GM12878 (cell line): ENCODE measurements at regions not wholly inside any gene's neighbourhood (a gene's known extent, or its start where the extent isn't known, plus 50 kb on each side); places are given as distances from the start of the nearest gene placed in this dataset.

ENCODE experiments used
- ATAC-seq: fragments of 200-7000 bp; cut with Tn5 transposase; 3 replicates; pipeline ENCODE4 v1.9.1; 2020; ENCODE audit warnings: mild to moderate bottlenecking, moderate library complexity
- BruUV-seq: library from RNA; stranded (reverse); fragments of 400-500 nt; replicated peaks from 2 replicates; lab custom pipeline; 2021; lab: Mats Ljungman, UMichigan
- CTCF ChIA-PET: fragments of 300-600 bp; sonication (Branson Sonifier 250); formaldehyde crosslinking; extraction: SDS; loops from one replicate; lab custom pipeline; 2021; ENCODE audit warnings: inconsistent platforms; lab: Yijun Ruan, JAX
- POLR2A ChIA-PET: fragments of 350-600 bp; formaldehyde crosslinking; extraction: SDS; loops from one replicate; lab custom pipeline; 2021; ENCODE audit warnings: inconsistent platforms; lab: Charles Lee
- RAD21 ChIA-PET: fragments of 300-600 bp; sonication (Branson Sonifier 250); formaldehyde crosslinking; loops from one replicate; lab custom pipeline; 2023; ENCODE audit warnings: antibody characterized with exemption; ENCODE audit not compliant: unreplicated experiment; lab: Charles Lee
- SMC1A ChIA-PET: fragments of 300-600 bp; sonication (Branson Sonifier 250); formaldehyde crosslinking; loops from one replicate; lab custom pipeline; 2023; ENCODE audit not compliant: unreplicated experiment, uncharacterized antibody; lab: Charles Lee
- DNase-seq: peaks from one replicate; pipeline ENCODE4 v3.0.0-alpha.2; 2011; ENCODE audit warnings: low read depth, low spot score
- FAIRE-seq: peaks from 3 replicates; lab custom pipeline; 2011; peaks lifted over from hg19 to GRCh38; lab: Jason Lieb, UNC
- H2AFZ ChIP-seq: 2 replicates; pipeline ENCODE4 v1.6.0; 2011; ENCODE audit warnings: low read depth, low read length, control low read depth; ENCODE audit not compliant: control insufficient read depth
- H3K27ac ChIP-seq: 2 replicates; pipeline ENCODE4 v1.5.1; 2011; ENCODE audit warnings: control low read depth; ENCODE audit not compliant: control insufficient read depth, insufficient read depth
- H3K27me3 ChIP-seq, 2 experiments: replicated peaks in 1 of 2; 2 replicates each; pipeline versions ENCODE4 v1.6.0 to v1.6.1; 2011; ENCODE audit warnings: low read length in 1 of 2; ENCODE audit not compliant: control insufficient read depth in 2 of 2, insufficient read depth in 2 of 2
- H3K36me3 ChIP-seq, 2 experiments: 2 replicates each; pipeline ENCODE4 v1.5.1; 2011; ENCODE audit warnings: low read length in 1 of 2; ENCODE audit not compliant: control insufficient read depth in 2 of 2, insufficient read depth in 2 of 2
- H3K4me1 ChIP-seq: 2 replicates; pipeline ENCODE4 v1.6.1; 2011; ENCODE audit warnings: mild to moderate bottlenecking, low read length, moderate library complexity, mixed read lengths; ENCODE audit not compliant: control insufficient read depth, insufficient read depth
- H3K4me2 ChIP-seq: 2 replicates; pipeline ENCODE4 v1.6.0; 2011; ENCODE audit warnings: control low read depth; ENCODE audit not compliant: control insufficient read depth, insufficient read depth
- H3K4me3 ChIP-seq: fragments of 200-600 bp; sonication (generic); 2 replicates; pipeline ENCODE4 v1.5.1; 2016
- H3K79me2 ChIP-seq: 2 replicates; pipeline ENCODE4 v1.6.0; 2011; ENCODE audit warnings: low read length; ENCODE audit not compliant: control insufficient read depth, insufficient read depth
- H3K9ac ChIP-seq: 2 replicates; pipeline ENCODE4 v1.8.0; 2011; ENCODE audit warnings: low read length, control low read depth, mixed read lengths; ENCODE audit not compliant: control insufficient read depth, insufficient read depth
- H3K9me3 ChIP-seq: replicated peaks from 3 replicates; pipeline ENCODE4 v1.5.1; 2011; ENCODE audit warnings: mild to moderate bottlenecking, low read length; ENCODE audit not compliant: control insufficient read depth, insufficient read depth
- H4K20me1 ChIP-seq: 2 replicates; pipeline ENCODE4 v1.6.0; 2011; ENCODE audit not compliant: control insufficient read depth, insufficient read depth
- CEBPZ ChIP-seq: fragments of 150-350 bp; IDR thresholded peaks from 2 replicates; pipeline ENCODE4 v1.6.1; 2016; ENCODE audit warnings: low read depth, low read length
- KAT2A ChIP-seq: conservative IDR thresholded peaks from 2 replicates; pipeline ENCODE4 v1.6.1; 2011; ENCODE audit warnings: low read depth, low read length; ENCODE audit not compliant: control insufficient read depth
- MTA3 ChIP-seq: IDR thresholded peaks from 2 replicates; pipeline ENCODE4 v1.6.1; 2012; ENCODE audit warnings: low read length, inconsistent platforms, borderline replicate concordance
- POLR2AphosphoS5 ChIP-seq: IDR thresholded peaks from 2 replicates; pipeline ENCODE4 v1.6.1; 2011; ENCODE audit warnings: mild to moderate bottlenecking, low read length, inconsistent platforms
- POU2F2 ChIP-seq: IDR thresholded peaks from 3 replicates; pipeline ENCODE4 v1.6.1; 2011; ENCODE audit warnings: low read depth, mild to moderate bottlenecking, low read length, borderline replicate concordance
- RCOR1 ChIP-seq: conservative IDR thresholded peaks from 2 replicates; pipeline ENCODE4 v1.6.1; 2012; ENCODE audit warnings: low read depth, low read length, improper control_type of control experiment
- SMAD5 ChIP-seq: IDR thresholded peaks from 2 replicates; pipeline ENCODE4 v1.6.1; 2016; ENCODE audit warnings: antibody characterized with exemption, low read depth
- SMARCA5 ChIP-seq: fragments of 450-650 bp; IDR thresholded peaks from 2 replicates; pipeline ENCODE4 v1.6.1; 2017; ENCODE audit warnings: mild to moderate bottlenecking
- SMC3 ChIP-seq: IDR thresholded peaks from 2 replicates; pipeline ENCODE4 v1.6.1; 2011; ENCODE audit warnings: low read length, improper control_type of control experiment, borderline replicate concordance
- TARDBP ChIP-seq: IDR thresholded peaks from 2 replicates; pipeline ENCODE4 v1.6.1; 2016; ENCODE audit warnings: borderline replicate concordance
- WGBS: methylation state at CpG from one replicate; pipeline ENCODE4 v1.1.6; 2016; ENCODE audit warnings: low lambda C conversion rate; ENCODE audit not compliant: insufficient replicate concordance, insufficient coverage; ENCODE audit errors: missing lambda C conversion rate; 5-methylcytosine and 5-hydroxymethylcytosine counted together
- in situ Hi-C: fragments of 300-500 bp; cut with MboI; formaldehyde crosslinking; loops from 9 replicates; pipeline ENCODE4 v1.14.3; 2018; ENCODE audit warnings: mixed read lengths
- intact Hi-C: fragments of 100-400 bp; cut with micrococcal nuclease; formaldehyde crosslinking; loops from one replicate; pipeline ENCODE4 v1.14.2; 2022; ENCODE audit not compliant: unreplicated experiment
- TF ChIP-seq, protein P1 (sequence below): fragments of 450-650 bp; formaldehyde crosslinking; IDR thresholded peaks from 2 replicates; pipeline ENCODE4 v1.5.0; 2022; ENCODE audit warnings: mild to moderate bottlenecking, missing genetic modification characterization

DNA sequence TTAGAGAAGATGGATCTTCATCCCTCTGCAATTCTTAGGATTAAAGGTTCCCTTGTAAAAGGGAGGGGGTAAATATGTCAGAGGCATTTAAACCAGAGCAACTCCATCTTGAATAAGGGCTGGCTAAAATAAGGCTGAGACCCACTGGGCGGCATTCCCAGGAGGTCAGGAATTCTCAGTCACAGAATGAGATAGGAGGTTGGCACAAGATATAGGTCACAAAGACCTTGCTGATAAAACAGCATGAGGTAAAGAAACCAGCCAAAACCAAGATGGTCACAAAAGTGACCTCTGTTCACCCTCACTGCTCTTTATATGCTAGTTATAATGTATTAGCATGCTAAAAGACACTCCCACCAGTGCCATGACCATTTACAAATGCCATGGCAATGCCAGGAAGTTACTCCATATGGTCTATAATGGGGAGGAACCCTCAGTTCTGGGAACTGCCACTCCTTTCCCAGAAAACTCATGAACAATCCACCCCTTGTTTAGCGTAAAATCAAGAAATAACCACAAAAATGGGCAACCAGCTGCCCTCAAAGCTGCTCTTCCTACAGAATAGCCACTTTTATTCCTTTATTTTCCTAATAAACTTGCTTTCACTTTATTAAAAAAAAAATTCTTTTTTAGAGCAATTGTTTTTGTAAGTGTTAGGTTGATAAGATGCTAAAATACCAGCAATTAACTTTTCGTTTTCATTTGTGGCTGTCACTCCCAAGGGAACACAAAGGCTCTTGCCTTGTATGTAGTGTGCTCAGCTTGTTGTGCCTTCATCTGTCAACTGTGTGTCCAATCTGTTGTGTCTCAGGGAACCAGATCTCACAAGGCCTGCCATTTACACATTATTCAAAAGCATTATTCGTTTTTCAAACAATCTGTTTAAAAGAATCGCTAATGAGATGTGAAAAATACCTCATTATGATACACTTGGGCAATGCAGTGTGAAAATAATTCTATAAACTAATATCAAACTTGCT is 205.2 kb upstream of the RGPD4 start:
- ChIA-PET RAD21 (no interaction called here), SMC1A (no interaction called here), POLR2A (no interaction called here), CTCF (no interaction called here)
- ATAC-seq (no peak), FAIRE-seq (no peak), DNase-seq (no peak)
- Histone ChIP-seq H3K27me3 (no peaks in the 10 kb centered on the region), H3K4me1 (no peaks in the 10 kb centered on the region), H4K20me1 (no peaks in the 10 kb centered on the region), H2AFZ (no peak overlapping the region), H3K79me2 (no peaks in the 10 kb centered on the region), H3K4me3 (no peak overlapping the region), H3K4me2 (no peak overlapping the region), H3K36me3 (no peaks in the 10 kb centered on the region), H3K9me3 (no peaks in the 10 kb centered on the region), H3K9ac (no peak overlapping the region), H3K27ac (no peak overlapping the region)
- no TSS peak for BruUV-seq
- 6% methylated on average over 5 of the region's 5 CpGs for WGBS
- in situ Hi-C loops (no loop called here), intact Hi-C loops (no loop called here)
- TF ChIP-seq SMARCA5 (no peak), POU2F2 (no peak), KAT2A (no peak), POLR2AphosphoS5 (no peak), SMAD5 (no peak), RCOR1 (no peak), SMC3 (no peak), CEBPZ (no peak), MTA3 (no peak), TARDBP (no peak)
- TF ChIP-seq, protein P1, sequence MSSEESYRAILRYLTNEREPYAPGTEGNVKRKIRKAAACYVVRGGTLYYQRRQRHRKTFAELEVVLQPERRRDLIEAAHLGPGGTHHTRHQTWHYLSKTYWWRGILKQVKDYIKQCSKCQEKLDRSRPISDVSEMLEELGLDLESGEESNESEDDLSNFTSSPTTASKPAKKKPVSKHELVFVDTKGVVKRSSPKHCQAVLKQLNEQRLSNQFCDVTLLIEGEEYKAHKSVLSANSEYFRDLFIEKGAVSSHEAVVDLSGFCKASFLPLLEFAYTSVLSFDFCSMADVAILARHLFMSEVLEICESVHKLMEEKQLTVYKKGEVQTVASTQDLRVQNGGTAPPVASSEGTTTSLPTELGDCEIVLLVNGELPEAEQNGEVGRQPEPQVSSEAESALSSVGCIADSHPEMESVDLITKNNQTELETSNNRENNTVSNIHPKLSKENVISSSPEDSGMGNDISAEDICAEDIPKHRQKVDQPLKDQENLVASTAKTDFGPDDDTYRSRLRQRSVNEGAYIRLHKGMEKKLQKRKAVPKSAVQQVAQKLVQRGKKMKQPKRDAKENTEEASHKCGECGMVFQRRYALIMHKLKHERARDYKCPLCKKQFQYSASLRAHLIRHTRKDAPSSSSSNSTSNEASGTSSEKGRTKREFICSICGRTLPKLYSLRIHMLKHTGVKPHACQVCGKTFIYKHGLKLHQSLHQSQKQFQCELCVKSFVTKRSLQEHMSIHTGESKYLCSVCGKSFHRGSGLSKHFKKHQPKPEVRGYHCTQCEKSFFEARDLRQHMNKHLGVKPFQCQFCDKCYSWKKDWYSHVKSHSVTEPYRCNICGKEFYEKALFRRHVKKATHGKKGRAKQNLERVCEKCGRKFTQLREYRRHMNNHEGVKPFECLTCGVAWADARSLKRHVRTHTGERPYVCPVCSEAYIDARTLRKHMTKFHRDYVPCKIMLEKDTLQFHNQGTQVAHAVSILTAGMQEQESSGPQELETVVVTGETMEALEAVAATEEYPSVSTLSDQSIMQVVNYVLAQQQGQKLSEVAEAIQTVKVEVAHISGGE (CRISPR knock-in tag): no peak
